ENCODE measurements at regions not wholly inside any gene's neighbourhood (a gene's known extent, or its start where the extent isn't known, plus 50 kb on each side); places are given as distances from the start of the nearest gene placed in this dataset.
"Not testable (repeated sequence)": the region's sequence is repeated elsewhere in the genome, so short reads cannot be mapped to it uniquely, and the experiment has no call there.

- intact Hi-C loops (cut with micrococcal nuclease) = no loop called here
- DNase-seq = no peak
- no peak for ATAC-seq
These were observed 222.6 kb upstream of the NECTIN3 start for GRCh38 chr3:110849064-110849463.

GRCh38 chr3:110851736-110852135, 219.9 kb upstream of the NECTIN3 start:
- intact Hi-C loops (cut with micrococcal nuclease) = no loop called here
- DNase-seq (no peak), ATAC-seq (no peak)

GRCh38 chr3:110855207-110855606, 216.4 kb upstream of the NECTIN3 start:
- ATAC-seq = no peak
- no peak for DNase-seq
- intact Hi-C loops (cut with micrococcal nuclease) = no loop called here

- ATAC-seq = no peak
- intact Hi-C loops (cut with micrococcal nuclease) = no loop called here
- no peak for DNase-seq
These were observed 214.7 kb upstream of the NECTIN3 start for GRCh38 chr3:110856916-110857315.

- DNase-seq (no peak), ATAC-seq (no peak)
- intact Hi-C loops (cut with micrococcal nuclease) = no loop called here
These were observed 213.1 kb upstream of the NECTIN3 start for GRCh38 chr3:110858549-110858948.

GRCh38 chr3:110859336-110859735, 212.3 kb upstream of the NECTIN3 start:
- intact Hi-C loops (cut with micrococcal nuclease) = no loop called here
- DNase-seq = no peak

GRCh38 chr3:110859993-110860392, 211.6 kb upstream of the NECTIN3 start:
- DNase-seq (no peak), ATAC-seq (no peak)
- intact Hi-C loops (cut with micrococcal nuclease) = no loop called here

More at GRCh38 chr3:110859336-110859735, 212.3 kb upstream of the NECTIN3 start:
- no peak for ATAC-seq

- no peak for DNase-seq
- ATAC-seq = no peak
- intact Hi-C loops (cut with micrococcal nuclease) = no loop called here
These were observed 205.7 kb upstream of the NECTIN3 start for GRCh38 chr3:110865934-110866333.

GRCh38 chr3:110868106-110868505, 203.5 kb upstream of the NECTIN3 start:
- DNase-seq = no peak
- ATAC-seq = no peak
- intact Hi-C loops (cut with micrococcal nuclease) = no loop called here

- intact Hi-C loops (cut with micrococcal nuclease) = no loop called here
- ATAC-seq (no peak), DNase-seq (no peak)
These were observed 201.9 kb upstream of the NECTIN3 start for GRCh38 chr3:110869736-110870135.

- no peak for DNase-seq
- intact Hi-C loops (cut with micrococcal nuclease) = no loop called here
- ATAC-seq = no peak
These were observed 199.7 kb upstream of the NECTIN3 start for GRCh38 chr3:110871869-110872268.

GRCh38 chr3:110878692-110879091, 192.9 kb upstream of the NECTIN3 start:
- DNase-seq = no peak
- intact Hi-C loops (cut with micrococcal nuclease) = no loop called here
- ATAC-seq = no peak

- intact Hi-C loops (cut with micrococcal nuclease) = no loop called here
- DNase-seq (peak; percentile 57), ATAC-seq (peak; percentile 51)
These were observed 190.5 kb upstream of the NECTIN3 start for GRCh38 chr3:110881069-110881468.

- ATAC-seq (no peak), DNase-seq (no peak)
- intact Hi-C loops (cut with micrococcal nuclease) = no loop called here
These were observed 185.3 kb upstream of the NECTIN3 start for GRCh38 chr3:110886222-110886893.

- ATAC-seq (no peak), DNase-seq (no peak)
- intact Hi-C loops (cut with micrococcal nuclease) = no loop called here
These were observed 184.4 kb upstream of the NECTIN3 start for GRCh38 chr3:110887176-110887575.

GRCh38 chr3:110888625-110889375, 182.8 kb upstream of the NECTIN3 start:
- ATAC-seq; DNase-seq; intact Hi-C loops (cut with micrococcal nuclease): not testable (repeated sequence)

GRCh38 chr3:110889376-110889699, 182.3 kb upstream of the NECTIN3 start:
- DNase-seq; intact Hi-C loops (cut with micrococcal nuclease); ATAC-seq: not testable (repeated sequence)

- ATAC-seq = no peak
- no peak for DNase-seq
- intact Hi-C loops (cut with micrococcal nuclease) = no loop called here
These were observed 177.0 kb upstream of the NECTIN3 start for GRCh38 chr3:110894574-110894973.

- ATAC-seq (no peak), DNase-seq (no peak)
- intact Hi-C loops (cut with micrococcal nuclease) = no loop called here
These were observed 176.6 kb upstream of the NECTIN3 start for GRCh38 chr3:110895054-110895453.

- ATAC-seq (no peak), DNase-seq (no peak)
- intact Hi-C loops (cut with micrococcal nuclease) = no loop called here
These were observed 174.6 kb upstream of the NECTIN3 start for GRCh38 chr3:110897046-110897445.

- intact Hi-C loops (cut with micrococcal nuclease) = no loop called here
- ATAC-seq = no peak
- DNase-seq = no peak
These were observed 171.0 kb upstream of the NECTIN3 start for GRCh38 chr3:110900576-110900975.

All from left ventricle myocardium superior (tissue), 1 donor.